Body of pancreas (tissue), 4 donors: ENCODE measurements at regions not wholly inside any gene's neighbourhood (a gene's known extent, or its start where the extent isn't known, plus 50 kb on each side); places are given as distances from the start of the nearest gene placed in this dataset.

Experiments used
- POLR2A ChIP-seq, 3 donors: fragments of 450-650 bp; IDR thresholded peaks; one replicate each; pipeline ENCODE4 v1.6.1; 2016; ENCODE audit warnings: antibody characterized with exemption in 3 of 3, mild to moderate bottlenecking in 2 of 3
- TF ChIP-seq, protein P1 (sequence below), 7 experiments: fragments of 450-650 bp in 4 of 7; fragments of 200-600 bp in 3 of 7; sonication (generic) in 3 of 7; IDR thresholded peaks; one replicate each; pipeline ENCODE4 v1.5.1; 2016 to 2019; ENCODE audit warnings: antibody characterized with exemption in 7 of 7

DNA sequence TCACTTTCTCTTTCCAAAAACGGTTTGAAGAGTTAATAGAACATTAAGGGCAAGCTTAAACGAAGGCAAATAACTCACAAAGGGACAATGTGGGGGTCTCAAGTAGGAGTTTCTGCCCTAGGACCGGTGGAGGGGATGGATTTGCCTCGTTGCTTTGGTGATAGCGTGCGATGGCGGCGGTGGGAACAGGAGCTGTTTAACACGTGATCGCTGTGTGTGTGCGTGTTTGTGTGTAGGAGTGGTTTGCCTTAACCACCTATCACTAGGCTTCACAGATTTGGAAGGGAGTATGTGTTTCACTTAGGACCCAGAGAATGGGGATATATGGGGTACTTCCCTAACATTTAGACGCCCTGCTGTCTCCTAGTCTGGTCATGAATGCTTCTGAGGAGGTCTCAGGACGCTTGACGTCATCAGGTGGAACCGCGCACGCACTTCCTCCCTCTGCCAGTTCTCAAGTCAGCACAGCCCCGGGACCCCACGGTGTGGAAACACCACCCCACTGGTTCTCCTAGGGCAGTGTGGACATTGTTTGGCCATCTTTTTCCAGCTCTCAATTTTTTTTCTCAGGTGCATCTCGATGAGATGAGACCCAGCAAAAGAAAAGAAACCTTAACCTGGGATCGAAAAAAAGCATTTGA lies 231.2 kb downstream of the ATP23 start:
- TF ChIP-seq, protein P1, sequence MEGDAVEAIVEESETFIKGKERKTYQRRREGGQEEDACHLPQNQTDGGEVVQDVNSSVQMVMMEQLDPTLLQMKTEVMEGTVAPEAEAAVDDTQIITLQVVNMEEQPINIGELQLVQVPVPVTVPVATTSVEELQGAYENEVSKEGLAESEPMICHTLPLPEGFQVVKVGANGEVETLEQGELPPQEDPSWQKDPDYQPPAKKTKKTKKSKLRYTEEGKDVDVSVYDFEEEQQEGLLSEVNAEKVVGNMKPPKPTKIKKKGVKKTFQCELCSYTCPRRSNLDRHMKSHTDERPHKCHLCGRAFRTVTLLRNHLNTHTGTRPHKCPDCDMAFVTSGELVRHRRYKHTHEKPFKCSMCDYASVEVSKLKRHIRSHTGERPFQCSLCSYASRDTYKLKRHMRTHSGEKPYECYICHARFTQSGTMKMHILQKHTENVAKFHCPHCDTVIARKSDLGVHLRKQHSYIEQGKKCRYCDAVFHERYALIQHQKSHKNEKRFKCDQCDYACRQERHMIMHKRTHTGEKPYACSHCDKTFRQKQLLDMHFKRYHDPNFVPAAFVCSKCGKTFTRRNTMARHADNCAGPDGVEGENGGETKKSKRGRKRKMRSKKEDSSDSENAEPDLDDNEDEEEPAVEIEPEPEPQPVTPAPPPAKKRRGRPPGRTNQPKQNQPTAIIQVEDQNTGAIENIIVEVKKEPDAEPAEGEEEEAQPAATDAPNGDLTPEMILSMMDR (IDR thresholded peaks at IDR 0.05), result no peak
- no peak for TF ChIP-seq POLR2A (IDR thresholded peaks at IDR 0.05)
